ENCODE measurements at regions not wholly inside any gene's neighbourhood (a gene's known extent, or its start where the extent isn't known, plus 50 kb on each side); places are given as distances from the start of the nearest gene placed in this dataset.

- H2AFZ ChIP-seq (ENCODE audit: low read length): no peak overlapping the region
- TF ChIP-seq TBL1XR1 (IDR thresholded peaks at IDR 0.05; ENCODE audit: borderline replicate concordance, low read length, partially characterized antibody) (no peak), SSRP1 (CRISPR knock-in tag; IDR thresholded peaks at IDR 0.05) (no peak), ELF4 (CRISPR knock-in tag; IDR thresholded peaks at IDR 0.05; ENCODE audit: borderline replicate concordance) (no peak), ZNF253 (CRISPR knock-in tag; IDR thresholded peaks at IDR 0.05; ENCODE audit: borderline replicate concordance) (no peak), DRAP1 (CRISPR knock-in tag; IDR thresholded peaks at IDR 0.05) (no peak), ZNF570 (CRISPR knock-in tag; IDR thresholded peaks at IDR 0.05; ENCODE audit: borderline replicate concordance) (no peak), KLF15 (CRISPR knock-in tag; IDR thresholded peaks at IDR 0.05; ENCODE audit: borderline replicate concordance) (no peak), ZBTB21 (CRISPR knock-in tag; IDR thresholded peaks at IDR 0.05) (no peak), ZNF816 (CRISPR knock-in tag; IDR thresholded peaks at IDR 0.05; ENCODE audit: borderline replicate concordance) (no peak), ZNF205 (CRISPR knock-in tag; IDR thresholded peaks at IDR 0.05) (no peak), ZFP36L1 (CRISPR knock-in tag; IDR thresholded peaks at IDR 0.05) (no peak), ZNF18 (CRISPR knock-in tag; IDR thresholded peaks at IDR 0.05; ENCODE audit: insufficient replicate concordance) (no peak), ZMYM2 (CRISPR knock-in tag; IDR thresholded peaks at IDR 0.05) (no peak), ZBTB7B (CRISPR knock-in tag; IDR thresholded peaks at IDR 0.05) (no peak), TRIM24 (CRISPR knock-in tag; IDR thresholded peaks at IDR 0.05) (no peak), ZNF605 (CRISPR knock-in tag; IDR thresholded peaks at IDR 0.05) (no peak), KDM4B (CRISPR knock-in tag; IDR thresholded peaks at IDR 0.05) (no peak)
- TF ChIP-seq, protein P1, sequence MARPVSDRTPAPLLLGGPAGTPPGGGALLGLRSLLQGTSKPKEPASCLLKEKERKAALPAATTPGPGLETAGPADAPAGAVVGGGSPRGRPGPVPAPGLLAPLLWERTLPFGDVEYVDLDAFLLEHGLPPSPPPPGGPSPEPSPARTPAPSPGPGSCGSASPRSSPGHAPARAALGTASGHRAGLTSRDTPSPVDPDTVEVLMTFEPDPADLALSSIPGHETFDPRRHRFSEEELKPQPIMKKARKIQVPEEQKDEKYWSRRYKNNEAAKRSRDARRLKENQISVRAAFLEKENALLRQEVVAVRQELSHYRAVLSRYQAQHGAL (CRISPR knock-in tag; IDR thresholded peaks at IDR 0.05; ENCODE audit: not compliant biosample characterization): no peak
- TF ChIP-seq, protein P2, sequence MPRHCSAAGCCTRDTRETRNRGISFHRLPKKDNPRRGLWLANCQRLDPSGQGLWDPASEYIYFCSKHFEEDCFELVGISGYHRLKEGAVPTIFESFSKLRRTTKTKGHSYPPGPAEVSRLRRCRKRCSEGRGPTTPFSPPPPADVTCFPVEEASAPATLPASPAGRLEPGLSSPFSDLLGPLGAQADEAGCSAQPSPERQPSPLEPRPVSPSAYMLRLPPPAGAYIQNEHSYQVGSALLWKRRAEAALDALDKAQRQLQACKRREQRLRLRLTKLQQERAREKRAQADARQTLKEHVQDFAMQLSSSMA (CRISPR knock-in tag; IDR thresholded peaks at IDR 0.05): no peak
- no peaks in the 10 kb centered on the region for H3K27me3 ChIP-seq (ENCODE audit: control insufficient read depth in 1 of 2, insufficient read depth in 2 of 2, low read length in 2 of 2)
- H3K36me3 ChIP-seq (replicated peaks in 1 of 2; ENCODE audit: control insufficient read depth in 1 of 2, insufficient read depth in 2 of 2, low read length in 2 of 2): no peaks in the 10 kb centered on the region
- POLR2A ChIA-PET: no interaction called here
- no peaks in the 10 kb centered on the region for H3K9me3 ChIP-seq (ENCODE audit: low read length)
- in situ Hi-C loops (cut with HindIII; ENCODE audit: extremely low pct_ligation_motif_present, low pct_unique_long_range_greater_than_20kb) (loop anchor here (10.0 to 25.0 kb wide), 2 partner anchors 629 to 1101 kb away; no protein-coding TSS in a partner anchor), intact Hi-C loops (cut with micrococcal nuclease; ENCODE audit: unreplicated experiment) (loop anchor here (1.0 to 5.0 kb wide), 5 partner anchors 104 to 1106 kb away; no protein-coding TSS in a partner anchor)
- H3K4me2 ChIP-seq (ENCODE audit: low read depth, low read length): no peak overlapping the region
- no peaks in the 10 kb centered on the region for H4K20me1 ChIP-seq (ENCODE audit: insufficient read depth, low read length)
- H3K4me3 ChIP-seq (replicated peaks in 1 of 3; ENCODE audit: insufficient read depth in 1 of 3, low read depth in 2 of 3, low read length in 3 of 3): no peak overlapping the region
- no peak for ATAC-seq
- no peak for DNase-seq (ENCODE audit: low spot score)
- no peak for FAIRE-seq
- BruUV-seq (replicated peaks): no TSS peak
- no peak overlapping the region for H3K9ac ChIP-seq (ENCODE audit: insufficient read depth, low read depth, low read length)
- no peak overlapping the region for H3K27ac ChIP-seq (ENCODE audit: extremely low read length, insufficient read depth, low read length)
- CTCF ChIA-PET (ENCODE audit: low intra/inter-chr PET ratio, low total read pairs): no interaction called here
- H3K79me2 ChIP-seq (ENCODE audit: insufficient read depth, low read length): no peaks in the 10 kb centered on the region
- 27% methylated on average over 3 of the region's 3 CpGs for WGBS (ENCODE audit: low lambda C conversion rate)
- H3K4me1 ChIP-seq (ENCODE audit: insufficient read depth, low read length): no peaks in the 10 kb centered on the region
These were observed 521.7 kb downstream of the EPM2A start for GRCh38 chr6:145213614-145214013.

All from HepG2 (cell line).